ENCODE measurements at regions not wholly inside any gene's neighbourhood (a gene's known extent, or its start where the extent isn't known, plus 50 kb on each side); places are given as distances from the start of the nearest gene placed in this dataset.

- TF ChIP-seq EP300 (IDR thresholded peaks at IDR 0.05; ENCODE audit: low read depth) (no peak), CTCF (IDR thresholded peaks at IDR 0.05) (no peak), POLR2AphosphoS5 (IDR thresholded peaks at IDR 0.05) (no peak), POLR2A (IDR thresholded peaks at IDR 0.05) (no peak)
These were observed 351.1 kb upstream of the FLRT2 start for GRCh38 chr14:85178864-85179263.

Data from transverse colon (tissue), 4 donors.